WTC11 (cell line): ENCODE measurements at regions not wholly inside any gene's neighbourhood (a gene's known extent, or its start where the extent isn't known, plus 50 kb on each side); places are given as distances from the start of the nearest gene placed in this dataset.

Experiments
- ATAC-seq: fragments of 200-7000 bp; cut with Tn5 transposase; 2 replicates; pipeline ENCODE4 v1.10.0; 2021; ENCODE audit warnings: mild to moderate bottlenecking, moderate library complexity
- CTCF ChIA-PET: fragments of 300-600 bp; sonication (Branson Sonifier 250); formaldehyde crosslinking; loops from one replicate; lab custom pipeline; 2021; ENCODE audit warnings: antibody characterized with exemption; lab: Charles Lee
- POLR2A ChIA-PET: fragments of 350-600 bp; sonication (Branson Sonifier 250); formaldehyde crosslinking; loops from one replicate; lab custom pipeline; 2021; ENCODE audit warnings: antibody characterized with exemption; lab: Charles Lee
- DNase-seq: peaks from one replicate; pipeline ENCODE4 v3.0.0; 2021; ENCODE audit warnings: low spot score
- H3K27ac Mint-ChIP-seq: 2 replicates; pipeline ENCODE4 v1.8.0; 2021; ENCODE audit warnings: mixed read lengths
- H3K27me3 Mint-ChIP-seq: 2 replicates; pipeline ENCODE4 v1.8.0; 2021; ENCODE audit warnings: low read depth, mild to moderate bottlenecking, moderate library complexity, mixed read lengths
- H3K36me3 Mint-ChIP-seq: 2 replicates; pipeline ENCODE4 v1.8.0; 2021; ENCODE audit warnings: mixed read lengths
- H3K4me1 Mint-ChIP-seq: 2 replicates; pipeline ENCODE4 v1.8.0; 2022; ENCODE audit warnings: mixed read lengths
- H3K4me3 Mint-ChIP-seq: 2 replicates; pipeline ENCODE4 v1.8.0; 2021; ENCODE audit warnings: mild to moderate bottlenecking, moderate library complexity, mixed read lengths
- H3K9me3 Mint-ChIP-seq: 2 replicates; pipeline ENCODE4 v1.8.0; 2021; ENCODE audit warnings: mixed read lengths
- E2F1 ChIP-seq: sonication (generic); formaldehyde crosslinking; IDR thresholded peaks from 2 replicates; pipeline ENCODE4 v1.8.0; 2022; ENCODE audit warnings: mild to moderate bottlenecking, missing genetic modification reagents
- NFATC4 ChIP-seq: fragments of 250-450 bp; sonication (Bioruptor Pico); IDR thresholded peaks from 2 replicates; pipeline ENCODE4 v1.9.0; 2021; ENCODE audit warnings: mild to moderate bottlenecking
- RORB ChIP-seq: fragments of 250-450 bp; sonication (Bioruptor Pico); IDR thresholded peaks from 2 replicates; pipeline ENCODE4 v1.9.0; 2021; ENCODE audit warnings: mild to moderate bottlenecking
- TCF7 ChIP-seq: sonication (generic); formaldehyde crosslinking; IDR thresholded peaks from 2 replicates; pipeline ENCODE4 v1.8.0; 2022; ENCODE audit warnings: mild to moderate bottlenecking, low read depth, missing genetic modification reagents, moderate library complexity
- ZBTB43 ChIP-seq: sonication (generic); formaldehyde crosslinking; IDR thresholded peaks from 2 replicates; pipeline ENCODE4 v1.8.1; 2023; ENCODE audit warnings: mild to moderate bottlenecking, missing genetic modification reagents
- ZNF281 ChIP-seq: sonication (generic); formaldehyde crosslinking; IDR thresholded peaks from 2 replicates; pipeline ENCODE4 v1.8.0; 2023; ENCODE audit warnings: mild to moderate bottlenecking, missing genetic modification reagents

- H3K9me3 Mint-ChIP-seq, result peaks cover 3% of the 10 kb centered on the region
These were observed 50.0 kb upstream of the PCGF5 start for GRCh38 chr10:91170418-91170817.

More at GRCh38 chr10:91170418-91170817, 50.0 kb upstream of the PCGF5 start:
- no peak overlapping the region for H3K4me3 Mint-ChIP-seq
- H3K36me3 Mint-ChIP-seq, result no peaks in the 10 kb centered on the region
- TF ChIP-seq E2F1 (CRISPR knock-in tag) (no peak), RORB (no peak), ZNF281 (no peak), ZBTB43 (CRISPR knock-in tag) (no peak), TCF7 (CRISPR knock-in tag) (no peak), NFATC4 (CRISPR knock-in tag) (no peak)
- DNase-seq (no peak), ATAC-seq (no peak)
- H3K27me3 Mint-ChIP-seq, result peaks cover 62% of the 10 kb centered on the region
- ChIA-PET POLR2A (no interaction called here), CTCF (no interaction called here)
- H3K4me1 Mint-ChIP-seq, result no peaks in the 10 kb centered on the region
- H3K27ac Mint-ChIP-seq, result no peak overlapping the region
